Renal pelvis (tissue), 1 donor: ENCODE measurements at regions not wholly inside any gene's neighbourhood (a gene's known extent, or its start where the extent isn't known, plus 50 kb on each side); places are given as distances from the start of the nearest gene placed in this dataset.
A peak's percentile ranks its signal among the peaks of the same experiment; 100 is the strongest.

Experiments used
- DNase-seq: peaks from one replicate; pipeline ENCODE4 v3.0.0-alpha.2; 2013

DNA sequence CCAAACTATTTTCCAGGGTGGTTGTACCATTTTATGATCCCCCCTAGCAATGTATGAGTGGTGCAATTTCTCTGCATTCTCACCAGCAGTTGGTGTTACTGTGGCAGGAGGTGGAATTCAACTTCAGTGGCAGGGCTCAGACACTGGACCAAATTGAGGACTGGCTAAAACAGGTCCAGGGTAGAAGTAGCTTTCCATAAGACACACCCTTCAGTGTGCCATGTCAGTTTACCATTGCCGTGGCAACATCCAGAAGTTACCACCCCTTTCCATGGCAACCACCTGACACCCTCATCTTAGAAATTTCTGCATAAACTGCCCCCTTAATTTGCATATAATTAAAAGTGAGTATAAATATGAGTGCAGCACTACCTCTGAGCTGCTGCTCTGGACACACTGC lies 180.7 kb upstream of the GGTLC1 start:
- no peak for DNase-seq

DNA sequence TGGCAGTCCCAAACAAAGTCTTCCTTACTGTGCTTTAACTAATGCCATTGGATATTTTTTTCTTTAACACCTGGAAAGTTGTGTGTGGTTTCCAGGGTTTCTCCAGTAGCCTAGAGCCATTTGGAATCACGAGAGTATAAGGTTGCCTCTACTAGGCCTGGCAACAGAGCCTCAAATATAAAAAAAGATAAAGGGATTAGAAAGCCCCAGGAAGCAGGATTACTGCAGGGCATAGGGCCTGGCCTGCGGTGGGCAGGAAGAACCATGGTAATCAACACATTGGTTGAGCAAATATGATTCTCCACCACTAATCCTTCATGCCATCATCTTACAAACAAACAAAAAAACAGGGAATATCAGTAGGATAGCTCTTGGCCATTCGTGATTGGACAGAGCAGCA lies 177.8 kb upstream of the GGTLC1 start:
- DNase-seq = no peak

DNA sequence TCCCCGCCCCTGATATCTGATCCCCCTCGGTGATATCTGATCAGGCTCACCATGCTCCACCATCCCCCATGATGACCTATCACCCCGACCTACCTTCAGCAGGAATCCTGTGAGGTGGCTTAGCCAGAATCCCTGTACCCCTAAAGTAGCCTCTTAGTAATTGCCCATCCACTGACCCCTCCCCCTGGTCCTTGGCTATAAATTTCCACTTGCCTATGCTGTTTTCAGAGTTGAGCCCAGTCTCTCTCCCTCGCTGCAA lies 177.5 kb upstream of the GGTLC1 start:
- no peak for DNase-seq

DNA sequence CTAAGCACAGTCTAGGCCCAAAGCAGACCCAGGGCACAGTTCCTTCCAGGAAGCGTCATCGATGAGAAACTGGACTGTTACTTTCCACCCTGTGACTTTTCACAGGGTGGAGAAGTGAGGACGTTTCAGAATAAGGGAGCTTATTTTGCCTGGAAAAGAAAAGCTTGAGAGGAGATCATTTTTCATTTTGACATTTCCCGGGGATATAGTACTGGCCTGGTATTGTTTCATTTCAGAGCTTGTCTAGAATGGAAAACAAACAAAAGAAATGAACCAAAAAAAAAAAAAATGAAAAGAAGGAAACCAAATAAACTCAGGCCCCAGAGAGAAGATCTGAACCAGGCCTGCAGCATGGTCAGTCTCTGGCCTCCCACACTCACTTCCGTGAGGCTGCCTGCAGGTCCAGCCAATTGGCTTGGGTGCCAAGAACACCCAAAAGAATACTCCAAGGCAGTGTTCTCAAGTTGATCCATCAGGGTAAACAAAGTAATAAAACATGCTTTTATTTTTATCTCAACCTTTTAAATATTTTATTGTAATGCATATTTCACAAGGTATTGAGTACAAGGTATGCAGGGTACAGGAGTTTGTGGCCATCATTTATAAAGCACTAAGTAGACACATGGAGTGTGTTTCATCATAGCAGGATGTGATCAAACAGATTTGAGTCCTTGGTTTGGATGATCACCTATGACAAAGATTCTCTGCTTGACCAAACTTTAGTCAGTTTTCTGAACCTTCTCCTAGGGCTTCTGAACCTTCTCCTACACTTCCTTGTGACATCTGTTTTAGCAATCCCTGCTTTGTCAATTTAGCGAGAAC lies 176.9 kb upstream of the GGTLC1 start:
- DNase-seq = no peak

DNA sequence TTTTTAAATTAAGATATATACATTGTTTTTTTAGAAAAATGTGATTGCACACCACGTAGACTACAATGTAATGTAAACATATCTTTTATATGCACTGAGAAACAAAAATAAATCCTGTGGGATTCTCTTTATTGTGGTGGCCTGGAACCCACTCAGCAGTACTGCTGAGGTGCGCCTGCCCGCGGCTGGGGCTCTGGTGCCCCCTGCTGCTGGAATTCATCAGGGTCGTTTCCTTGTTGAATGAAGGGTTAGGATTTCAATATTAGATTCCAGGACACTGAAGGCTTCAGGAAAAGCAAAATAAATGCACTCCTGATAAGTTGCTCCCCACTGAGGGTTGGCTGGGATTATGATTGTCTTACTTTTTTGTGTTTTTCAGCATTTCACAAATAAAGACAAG lies 175.8 kb upstream of the GGTLC1 start:
- DNase-seq = no peak

DNA sequence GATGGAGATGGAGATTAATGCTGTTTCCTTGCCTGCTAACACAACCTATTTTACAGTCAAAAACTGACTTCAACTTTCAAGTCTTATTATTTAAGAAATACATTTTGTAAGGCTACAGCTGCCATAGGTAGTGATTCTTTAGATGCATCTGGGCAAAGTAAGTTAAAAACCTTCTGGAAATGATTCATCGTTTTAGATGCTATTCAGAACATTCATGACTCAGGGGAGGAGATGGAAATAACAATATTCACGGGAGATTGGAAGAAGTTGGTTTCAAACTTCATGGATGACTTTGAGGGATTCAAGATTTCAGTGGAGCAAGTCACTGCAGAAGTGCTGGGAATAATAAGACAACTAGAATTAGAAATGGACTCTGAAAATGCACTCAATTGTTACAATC lies 174.9 kb upstream of the GGTLC1 start:
- no peak for DNase-seq

DNA sequence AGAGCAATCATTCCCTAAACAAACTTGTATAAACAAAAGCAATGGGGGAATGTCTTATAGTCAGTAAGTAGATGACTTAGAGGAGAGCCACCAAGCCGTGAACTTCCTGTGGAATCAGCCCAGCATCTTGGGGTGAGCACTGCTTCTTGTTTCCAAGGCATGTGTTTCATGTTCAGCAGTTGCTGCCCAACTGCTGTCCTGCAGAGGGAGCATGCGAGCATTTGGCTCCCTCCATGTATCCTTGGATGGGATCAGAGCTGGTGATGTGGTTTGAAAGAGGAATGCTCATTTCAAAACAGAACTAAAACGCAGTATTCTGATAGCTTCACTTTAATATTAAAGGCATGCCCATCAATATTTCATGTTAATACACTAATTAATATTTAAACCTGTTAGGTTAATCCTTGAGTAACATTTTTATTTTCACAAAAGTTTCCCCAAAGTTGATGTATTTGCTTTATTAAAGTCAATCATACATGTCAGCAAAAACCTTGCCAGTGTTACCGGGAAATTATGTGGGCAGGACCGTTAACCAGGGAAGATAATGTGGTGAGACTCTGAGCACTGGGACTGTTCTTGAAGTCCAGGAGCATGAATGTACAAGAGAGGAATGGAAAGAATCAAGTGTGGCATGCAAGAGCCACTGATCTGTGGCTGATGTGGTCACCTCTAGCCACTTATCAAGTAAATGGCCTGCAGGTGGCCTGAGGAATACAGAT lies 172.1 kb upstream of the GGTLC1 start:
- peak; percentile 44 for DNase-seq

DNA sequence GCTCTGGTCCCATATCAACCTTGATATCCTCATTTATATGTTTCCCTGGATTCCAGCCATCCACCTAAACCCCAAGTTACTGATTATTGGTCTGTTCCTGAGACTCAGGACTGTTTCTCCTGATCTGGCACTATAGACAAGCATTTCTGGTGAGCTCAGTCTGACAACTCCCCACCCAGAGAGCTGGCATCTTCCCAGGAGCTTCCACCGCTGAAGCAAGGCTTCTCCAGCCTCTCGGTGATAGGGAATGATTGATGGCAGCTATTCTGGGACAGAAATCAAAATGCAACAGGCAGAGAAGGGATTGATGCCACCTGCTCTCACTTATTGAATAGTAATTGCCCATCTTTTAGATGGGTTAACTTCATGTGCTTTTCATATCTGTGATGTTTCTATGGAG lies 169.7 kb upstream of the GGTLC1 start:
- DNase-seq = no peak

DNA sequence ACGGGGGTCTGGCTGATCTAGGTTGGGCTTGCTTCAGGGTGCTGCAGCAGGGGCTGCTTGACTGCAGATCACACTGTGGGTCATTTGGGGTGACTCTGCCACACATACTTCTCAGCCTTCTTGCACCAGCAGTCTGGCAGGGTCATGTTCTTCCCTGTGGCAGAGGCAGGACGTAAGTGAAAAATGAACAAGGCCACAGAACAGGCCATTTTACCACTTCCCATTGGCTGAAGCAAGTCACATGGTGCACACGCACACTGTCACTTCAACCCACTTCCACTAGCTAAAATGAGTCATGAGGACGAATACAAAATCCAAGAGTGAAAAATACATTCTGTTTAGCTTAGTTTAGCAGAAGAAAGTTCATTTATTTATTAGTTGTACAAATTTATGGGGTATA lies 168.6 kb upstream of the GGTLC1 start:
- no peak for DNase-seq

DNA sequence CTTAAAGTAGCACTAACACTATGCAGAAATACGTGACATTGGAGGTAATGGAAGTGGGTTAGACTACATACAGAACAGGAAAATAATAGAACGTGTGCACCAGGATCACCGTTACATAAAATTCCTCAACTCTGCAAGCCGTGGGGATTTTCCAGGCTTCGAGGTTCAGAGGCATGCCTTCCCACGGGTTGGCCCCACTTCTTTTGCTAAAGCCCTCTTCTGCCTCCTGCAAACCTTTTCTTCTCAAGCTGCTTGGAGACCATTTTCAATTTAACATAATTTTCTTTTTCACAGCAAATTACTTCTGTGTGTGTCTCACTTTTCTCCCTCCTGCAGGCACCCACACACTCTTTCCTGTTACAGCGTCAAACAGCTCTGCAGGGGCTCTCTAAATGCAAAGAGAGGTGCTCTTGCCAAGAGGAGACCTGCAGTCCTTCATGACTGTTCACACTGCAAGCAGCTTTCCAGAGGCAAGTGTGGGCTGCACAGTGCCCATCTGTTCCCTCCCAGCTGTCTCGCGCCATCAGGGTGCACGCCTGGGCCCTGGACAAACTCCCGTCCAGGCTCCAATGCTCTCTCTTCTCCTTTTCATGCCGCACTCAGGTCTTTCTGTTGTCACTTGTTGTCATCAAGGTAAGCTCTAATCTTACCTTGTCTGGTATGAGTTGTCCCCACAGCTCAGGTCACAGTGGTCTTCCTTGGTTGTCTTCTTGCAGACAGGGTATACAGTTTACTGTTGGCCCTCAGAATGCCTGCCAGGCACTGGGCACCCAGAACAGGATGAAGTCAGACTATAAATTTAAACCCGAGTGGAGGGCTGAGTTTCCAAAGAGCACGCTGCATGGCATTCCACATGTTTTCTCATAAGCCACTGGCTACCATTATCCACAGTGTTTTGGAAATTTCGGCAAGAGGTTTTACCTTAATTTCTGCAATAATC lies 164.8 kb upstream of the GGTLC1 start:
- no peak for DNase-seq

DNA sequence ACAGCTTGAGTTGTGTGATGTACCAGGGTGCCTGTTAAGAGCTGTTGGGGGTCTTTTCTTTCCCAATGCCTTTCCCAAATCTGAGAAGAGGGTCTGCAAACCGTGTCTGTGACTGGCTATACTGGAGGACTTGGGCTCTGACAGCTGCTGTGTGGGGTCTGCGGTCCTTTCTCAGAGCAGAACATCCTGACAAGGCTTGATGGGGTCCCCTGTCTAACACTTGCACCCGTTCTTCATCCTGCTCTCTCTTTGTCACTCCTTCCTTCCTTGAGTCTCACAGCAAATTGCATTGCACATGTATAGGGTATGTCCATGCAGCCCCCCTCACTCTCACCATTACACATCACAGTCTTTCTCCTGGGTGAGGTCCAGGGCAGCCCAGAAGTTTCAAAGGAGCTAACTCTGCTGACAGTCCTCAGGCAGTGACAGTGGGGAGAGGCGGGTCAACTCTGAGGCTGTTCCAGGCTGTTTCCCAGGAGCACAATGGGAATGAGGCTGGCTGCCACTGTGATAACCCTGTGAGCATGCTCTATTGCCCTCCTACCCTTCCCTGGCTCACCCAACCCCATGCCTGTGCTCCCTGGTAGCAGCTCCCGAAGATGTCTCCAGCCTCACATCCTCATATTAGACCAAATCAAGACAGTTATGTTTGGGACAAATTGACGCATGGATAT lies 163.2 kb upstream of the GGTLC1 start:
- no peak for DNase-seq

DNA sequence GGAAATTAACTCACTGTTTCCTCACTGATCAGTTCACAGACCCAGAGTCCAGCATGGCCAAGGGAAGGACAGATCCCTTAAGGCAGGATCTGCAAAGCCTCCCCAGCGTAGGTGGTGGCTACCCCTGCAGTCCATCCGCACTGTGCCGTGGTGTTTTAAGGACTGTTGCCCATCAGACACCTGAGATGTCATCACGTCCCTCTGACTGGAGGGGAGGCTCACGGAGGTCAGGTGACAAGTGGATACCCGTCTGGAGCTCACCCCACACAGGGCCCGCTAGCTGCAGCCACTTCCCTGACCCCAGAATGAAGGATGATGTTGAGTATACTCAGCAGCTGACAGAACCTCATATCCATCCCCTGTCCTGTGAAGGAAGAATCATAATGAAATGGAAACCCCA lies 161.8 kb upstream of the GGTLC1 start:
- DNase-seq = no peak

DNA sequence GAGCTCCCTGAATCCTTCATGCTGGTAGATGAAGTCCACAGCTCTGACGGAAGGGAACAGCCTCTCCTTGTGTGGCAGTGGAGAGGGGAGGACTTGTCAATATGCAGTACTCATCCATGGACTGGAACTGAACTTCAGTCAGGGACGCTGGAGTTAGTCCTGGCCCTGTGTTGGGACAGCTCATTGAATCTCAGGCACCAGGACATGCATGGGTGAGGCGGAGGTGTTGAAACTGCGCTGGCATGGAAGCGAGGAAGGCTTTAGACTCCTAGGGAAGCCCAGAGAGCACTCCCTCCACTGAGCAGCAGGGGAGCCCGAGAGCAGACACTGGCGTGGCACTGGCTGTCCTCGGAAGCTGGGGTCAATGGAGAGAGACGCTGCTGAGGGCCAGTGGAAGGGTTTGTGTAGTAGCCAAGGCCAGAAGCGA lies 161.3 kb upstream of the GGTLC1 start:
- no peak for DNase-seq

DNA sequence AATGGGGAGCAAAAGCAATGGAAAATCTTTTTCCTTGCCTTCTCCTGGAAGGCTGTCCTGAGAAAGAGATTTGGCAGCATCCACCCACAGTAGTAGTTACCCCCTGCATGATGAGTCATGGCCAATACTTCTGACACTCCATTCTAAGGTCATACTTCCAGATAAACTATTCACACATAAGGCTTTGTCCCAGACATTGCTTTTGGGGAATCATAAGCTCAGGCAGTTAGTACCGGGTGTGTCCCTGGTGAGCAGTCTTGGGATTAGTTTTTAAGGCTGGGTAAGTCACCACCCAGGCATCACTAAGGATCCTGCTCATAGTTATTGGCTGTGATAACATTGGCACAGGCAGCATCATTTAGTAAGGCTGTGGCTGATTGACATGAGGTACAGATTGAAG lies 160.6 kb upstream of the GGTLC1 start:
- DNase-seq = no peak

DNA sequence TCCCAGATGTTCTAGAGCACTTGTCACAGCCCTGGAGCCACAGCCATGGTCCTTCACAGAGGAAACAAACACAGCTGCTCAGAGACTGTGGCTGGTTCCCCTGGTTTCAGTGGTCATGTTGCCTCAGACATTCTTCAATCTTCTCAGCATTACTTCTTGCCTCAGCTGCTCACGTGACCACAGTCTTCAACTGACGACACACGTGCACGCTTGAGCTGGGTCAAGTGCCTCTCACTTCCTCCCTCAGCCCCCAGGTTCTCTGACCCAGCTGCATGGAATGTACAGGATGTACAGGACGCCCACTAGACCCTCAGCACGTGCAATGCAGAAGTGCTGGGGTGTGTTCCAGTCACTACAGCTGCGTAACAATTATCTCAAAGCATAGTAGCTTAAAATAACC lies 159.8 kb upstream of the GGTLC1 start:
- no peak for DNase-seq

DNA sequence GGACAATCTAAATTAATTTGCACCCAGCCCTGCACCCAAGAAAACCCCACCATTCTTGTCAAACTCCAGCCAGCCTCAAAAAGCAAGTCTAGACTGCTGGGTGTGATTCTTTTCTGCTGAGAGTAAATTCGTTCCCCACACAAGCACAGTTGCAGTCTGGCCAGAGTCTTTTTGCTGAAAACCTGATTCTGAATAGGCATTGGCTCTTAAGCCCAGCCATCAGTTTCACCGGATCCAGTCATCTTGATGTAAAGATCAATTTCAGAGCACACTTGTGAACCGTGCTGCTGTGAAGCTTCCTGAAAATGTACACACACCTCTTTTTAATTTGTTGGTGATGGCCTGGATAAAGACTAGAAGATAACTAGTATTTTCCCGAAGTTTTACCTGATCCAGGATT lies 159.4 kb upstream of the GGTLC1 start:
- DNase-seq = no peak

DNA sequence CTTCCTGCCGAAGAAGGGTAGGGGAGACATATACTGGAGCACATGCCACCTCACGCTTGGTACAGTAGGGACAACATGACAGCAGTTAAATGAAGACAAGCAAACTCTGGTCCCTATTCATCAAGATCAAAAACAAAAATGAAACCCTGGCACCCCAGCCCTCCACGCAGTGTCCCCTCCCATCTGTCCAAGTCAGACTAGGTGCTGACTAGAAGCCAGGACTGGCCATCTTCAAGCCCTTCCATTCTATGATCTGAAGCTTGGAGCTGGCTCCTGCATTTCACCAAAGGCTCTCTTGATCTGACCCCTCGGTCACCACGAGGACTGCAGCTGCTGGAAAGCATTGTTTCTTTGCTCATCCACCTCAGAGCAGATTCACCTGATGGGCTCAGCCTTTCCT lies 158.9 kb upstream of the GGTLC1 start:
- no peak for DNase-seq

DNA sequence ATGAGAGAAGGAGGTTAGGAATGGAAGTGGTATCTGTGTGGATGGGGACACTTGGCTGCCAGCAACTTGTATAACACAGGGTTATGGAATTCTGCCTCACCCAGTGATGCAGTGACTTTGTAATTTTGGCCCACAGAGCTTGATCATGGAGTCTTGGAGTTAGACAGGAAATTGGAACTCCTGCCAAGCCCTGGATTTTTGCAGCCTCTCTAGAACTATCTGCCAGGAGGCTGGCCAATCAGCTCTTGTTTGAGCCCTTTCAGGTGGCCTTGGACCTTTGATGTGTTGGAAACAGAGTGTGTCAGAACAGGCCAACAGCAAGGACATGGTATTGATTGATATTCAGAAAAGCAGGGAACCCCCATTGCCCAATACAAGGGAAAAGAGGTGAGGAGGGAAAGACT lies 157.7 kb upstream of the GGTLC1 start:
- no peak for DNase-seq

DNA sequence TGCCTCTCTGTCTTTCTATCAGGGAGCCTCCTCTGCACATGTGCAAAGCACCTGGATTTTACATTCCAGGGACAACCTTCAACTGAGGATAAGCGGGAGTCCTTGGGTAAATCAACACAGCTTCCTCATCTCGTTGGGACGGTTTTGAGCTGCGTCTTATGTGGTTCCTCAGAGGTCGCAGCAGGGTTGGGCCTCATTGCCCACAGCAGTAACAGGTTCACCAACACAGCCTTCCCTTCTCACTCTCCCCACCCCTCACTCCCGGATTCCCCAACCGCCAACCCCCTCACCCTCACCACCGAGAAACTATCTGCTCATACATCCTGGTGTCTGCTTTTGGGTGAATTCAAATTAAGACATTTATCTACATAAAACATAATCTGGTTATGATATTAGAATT lies 155.8 kb upstream of the GGTLC1 start:
- DNase-seq = no peak

DNA sequence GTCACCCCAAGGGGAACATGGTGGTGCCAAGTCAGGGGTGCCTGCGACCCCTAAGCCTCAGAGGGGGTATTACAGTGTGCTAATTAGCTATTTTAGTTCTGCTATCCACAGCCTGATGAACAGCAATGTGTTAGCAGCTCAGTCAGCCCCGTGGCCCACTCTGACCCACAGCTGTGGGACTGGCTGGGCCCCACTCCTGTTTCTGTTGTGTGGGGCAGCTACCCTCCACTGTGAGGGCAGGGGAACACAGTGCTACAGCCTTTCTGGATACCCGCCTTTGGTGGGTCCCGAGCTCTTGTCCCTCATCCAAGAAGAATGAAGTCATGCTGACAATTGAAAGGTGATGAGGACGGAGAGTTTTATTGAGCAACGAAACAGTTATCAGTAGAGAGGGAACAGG lies 152.5 kb upstream of the GGTLC1 start:
- DNase-seq = no peak

DNA sequence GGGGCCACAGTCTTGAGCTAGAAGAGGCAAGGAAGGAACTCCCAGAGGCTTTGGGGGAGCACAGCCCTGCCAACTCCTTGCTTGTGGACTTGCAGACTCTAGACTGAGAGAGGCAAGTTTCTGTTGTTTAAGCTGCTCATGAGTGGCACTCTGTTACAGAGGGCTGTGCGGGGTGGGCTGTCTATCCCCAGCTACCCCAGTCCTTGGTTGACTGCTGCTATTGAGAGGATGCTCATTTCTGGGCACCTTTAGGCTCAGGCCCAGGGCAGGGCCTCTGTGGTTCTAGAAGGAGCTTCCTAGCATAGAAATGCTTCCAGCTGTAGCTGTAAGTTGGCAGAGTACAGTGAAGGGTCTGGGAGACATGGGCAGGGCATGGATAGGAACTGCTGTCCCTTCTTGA lies 151.3 kb upstream of the GGTLC1 start:
- no peak for DNase-seq

DNA sequence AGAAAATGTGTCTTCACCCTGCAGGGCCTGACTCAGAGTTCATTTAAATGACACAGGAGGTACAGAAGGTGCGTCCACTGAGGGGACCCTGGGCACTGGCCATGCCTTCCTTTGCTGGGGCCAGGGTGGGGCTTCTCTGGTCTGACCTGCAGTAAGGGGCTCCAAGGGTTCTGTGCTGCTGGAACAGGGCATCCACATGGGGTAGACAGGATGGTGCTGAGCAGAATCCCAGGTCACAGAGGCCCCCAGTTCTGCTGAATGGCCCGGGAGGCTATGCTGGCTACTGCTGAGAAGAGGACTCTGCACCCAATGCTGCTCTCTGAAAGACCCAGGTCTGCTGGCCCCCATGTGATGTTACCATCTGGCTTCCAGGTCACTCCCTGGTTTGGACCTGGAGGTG lies 150.4 kb upstream of the GGTLC1 start:
- DNase-seq = no peak
